NCI-H748 (cell line): ENCODE measurements at regions not wholly inside any gene's neighbourhood (a gene's known extent, or its start where the extent isn't known, plus 50 kb on each side); places are given as distances from the start of the nearest gene placed in this dataset.
A peak's percentile ranks its signal among the peaks of the same experiment; 100 is the strongest.

Experiments
- DNase-seq: peaks from one replicate; lab custom pipeline; 2025; ENCODE audit not compliant: unreplicated experiment; lab: John Stamatoyannopoulos, UW

DNA sequence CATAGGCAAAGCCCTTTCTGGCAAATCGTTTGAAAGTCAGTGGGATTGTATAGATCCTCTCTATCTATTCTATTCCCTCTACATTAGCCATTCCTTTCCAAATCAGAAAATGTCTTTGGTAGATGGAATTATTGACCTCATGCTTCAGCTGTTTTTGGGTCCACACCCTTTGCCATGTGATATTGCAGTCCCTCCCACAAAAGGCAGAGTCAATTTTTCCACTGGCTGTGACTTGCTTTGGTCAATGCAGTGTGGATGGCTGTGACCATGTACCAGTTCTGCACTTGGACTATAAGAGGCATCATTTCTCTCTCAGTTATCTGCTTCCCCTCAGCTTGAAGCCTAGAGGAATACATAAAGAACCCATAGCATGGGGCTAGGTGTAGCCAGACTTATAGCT, 332.9 kb downstream of the PTEN start:
- DNase-seq: peak; percentile 15

DNA sequence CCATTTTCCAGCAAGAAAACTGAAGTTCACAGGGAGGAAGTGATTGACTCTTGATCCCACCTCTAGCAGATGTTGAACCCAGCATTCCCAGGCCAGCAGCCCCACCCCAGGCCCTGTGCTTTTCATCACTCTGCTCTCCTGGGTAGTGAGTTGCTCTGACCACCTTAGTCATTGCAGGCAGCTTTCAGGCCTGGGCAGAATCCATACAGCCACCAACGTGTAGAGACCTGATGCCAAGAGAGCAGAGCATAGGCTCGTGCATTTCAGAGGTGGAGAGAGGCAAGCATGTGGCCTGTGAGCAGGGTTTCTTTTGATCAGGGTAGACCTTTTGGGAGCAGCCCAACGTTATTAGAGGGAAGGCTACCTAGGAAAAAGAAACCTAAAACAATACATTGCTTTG, 334.6 kb downstream of the PTEN start:
- no peak for DNase-seq

DNA sequence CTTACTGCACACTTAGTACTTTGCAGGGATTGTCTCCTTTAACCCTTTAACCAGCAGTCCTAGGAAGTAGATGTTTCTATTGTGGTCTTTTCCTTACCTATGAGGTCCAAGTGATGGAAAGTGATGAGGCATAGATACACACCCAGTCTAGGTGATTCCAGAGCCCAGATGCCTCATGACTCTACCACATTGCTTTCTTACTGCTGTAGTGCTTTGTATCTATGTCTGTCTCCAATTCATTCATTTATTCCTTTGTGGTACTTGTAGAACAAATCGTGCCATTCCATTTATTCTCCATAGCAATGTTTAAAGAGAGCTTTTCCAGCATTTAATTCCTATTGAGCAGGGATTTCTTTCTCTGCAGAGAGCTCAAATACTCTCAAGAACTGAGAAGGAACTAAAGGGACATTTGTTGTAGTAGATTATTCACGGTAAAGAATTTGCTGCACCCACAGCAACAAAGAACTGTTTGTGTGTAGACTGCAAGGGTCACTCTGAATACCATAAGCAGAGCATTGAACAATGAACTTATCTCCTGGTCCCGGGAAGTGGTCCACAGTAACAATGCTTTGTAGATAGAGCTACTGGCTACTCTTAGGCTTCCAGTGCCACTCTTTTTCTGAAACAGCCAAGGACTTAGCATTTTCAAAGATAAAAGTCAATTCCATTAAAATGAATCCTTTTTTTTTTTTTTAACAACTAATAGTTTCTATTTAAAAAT, 337.0 kb downstream of the PTEN start:
- DNase-seq: no peak

DNA sequence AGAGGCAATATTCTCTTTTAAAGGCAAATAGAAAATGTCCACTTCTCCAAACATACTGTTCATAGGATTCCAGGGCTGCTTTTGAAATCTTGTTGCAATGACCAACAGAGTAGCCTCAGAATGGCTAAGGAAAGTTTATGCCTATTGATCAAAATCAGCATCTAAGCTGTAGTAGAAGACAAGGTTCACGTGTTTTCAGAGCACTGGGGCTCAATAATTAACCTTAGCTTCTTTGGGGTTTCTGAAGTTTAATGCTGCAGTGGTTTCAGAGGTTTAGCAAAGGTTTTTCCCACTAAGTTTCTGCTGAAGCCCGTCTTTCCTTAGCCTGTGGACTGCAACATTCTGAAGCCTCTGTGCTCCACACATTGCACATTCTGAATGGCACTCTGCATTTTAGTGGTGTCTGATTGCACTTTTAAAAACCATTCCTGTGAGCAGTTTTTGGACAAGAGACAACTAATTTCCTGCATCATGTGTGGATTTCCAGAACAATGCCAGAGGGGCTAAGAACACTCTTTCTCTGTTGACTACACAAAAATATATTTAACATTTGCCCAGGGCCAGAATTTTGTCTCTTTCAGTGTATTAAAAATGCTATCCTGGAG, 342.5 kb downstream of the PTEN start:
- DNase-seq: no peak

DNA sequence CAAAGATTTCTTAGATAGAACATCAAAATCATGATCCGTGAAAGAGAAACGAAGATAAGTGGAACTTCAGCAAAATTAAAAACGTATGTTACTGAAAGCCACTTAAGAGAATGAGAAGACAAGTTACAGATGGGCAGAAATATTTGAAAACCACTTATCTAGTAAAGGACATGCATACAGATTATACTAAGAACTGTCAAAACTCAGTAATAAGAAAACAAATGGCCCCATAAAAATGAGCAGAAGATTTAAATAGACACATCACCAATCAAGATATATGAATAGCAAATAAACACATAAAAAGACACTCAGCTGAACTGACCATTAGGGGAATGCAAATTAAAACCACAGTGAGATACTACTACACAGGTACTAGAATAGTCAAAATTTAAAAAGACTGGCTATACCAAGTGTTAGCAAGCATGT, 343.7 kb downstream of the PTEN start:
- DNase-seq: no peak

DNA sequence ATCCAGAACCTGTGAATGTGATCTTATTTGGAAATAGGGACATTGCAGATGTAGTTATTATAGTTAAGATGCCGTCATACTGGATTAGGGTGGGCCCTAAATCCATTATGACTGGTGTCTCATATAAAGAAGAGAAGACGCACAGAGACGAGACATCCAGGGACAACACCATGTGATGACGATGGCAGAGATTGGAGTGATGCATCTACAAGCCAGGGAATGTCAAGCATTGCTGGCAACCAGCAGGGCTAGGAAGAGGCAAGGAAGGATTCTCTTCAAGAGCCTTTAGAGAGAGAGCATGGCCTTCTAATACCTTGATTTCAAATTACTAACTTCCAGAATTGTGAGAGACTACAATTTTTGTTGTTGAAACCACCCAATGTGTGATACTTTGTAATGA, 345.8 kb downstream of the PTEN start:
- no peak for DNase-seq

DNA sequence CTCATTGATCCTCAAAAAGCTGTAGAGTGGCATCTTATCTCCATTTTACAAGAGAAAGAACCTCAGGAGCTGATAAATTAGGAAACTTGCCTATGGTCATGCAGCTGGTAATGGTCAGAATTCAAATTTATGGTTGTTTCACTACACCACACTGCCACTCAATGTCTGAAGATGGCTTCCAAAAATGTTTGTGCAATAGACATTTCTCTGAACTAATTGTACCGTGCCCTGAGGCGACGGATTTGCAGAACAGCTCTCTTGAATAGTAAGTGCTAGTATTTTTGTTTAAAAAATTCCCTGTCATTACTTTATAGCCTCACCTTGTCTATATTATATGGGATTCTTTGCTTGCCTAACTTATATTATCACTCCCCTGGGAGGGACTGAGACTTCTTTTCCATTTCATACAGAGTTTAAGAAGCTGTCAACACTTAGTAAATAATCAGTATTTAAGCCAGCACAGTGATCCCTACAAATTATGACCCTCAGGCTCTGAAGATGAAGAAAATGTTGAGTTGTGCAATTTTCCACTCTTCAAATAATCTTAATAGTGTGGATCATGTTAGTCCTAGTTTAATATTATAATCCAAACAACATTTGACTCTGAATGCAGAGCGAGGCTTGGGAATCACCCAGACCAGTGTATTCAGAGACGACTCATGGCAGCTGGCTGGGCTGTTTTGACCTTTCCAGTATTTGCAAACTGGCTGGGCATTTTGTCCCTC, 346.6 kb downstream of the PTEN start:
- DNase-seq: no peak

DNA sequence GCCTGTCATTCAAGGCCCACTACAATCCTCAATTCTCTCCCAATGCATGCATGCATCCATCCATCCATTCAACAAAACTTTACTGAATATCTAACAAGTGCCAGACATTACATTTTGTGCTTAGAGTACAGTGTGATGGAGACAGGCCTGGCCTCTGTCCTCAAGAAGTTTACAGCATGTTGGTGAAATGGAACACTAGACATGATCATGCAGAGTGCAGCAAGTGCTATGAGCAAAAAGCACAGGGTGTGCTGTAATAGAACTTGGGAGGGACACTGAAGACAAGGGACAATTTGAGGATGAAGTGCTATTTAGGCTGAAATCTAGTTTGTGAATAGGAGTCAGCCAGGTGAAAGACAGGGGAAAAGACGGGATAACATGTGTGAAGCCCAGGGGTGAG, 347.8 kb downstream of the PTEN start:
- DNase-seq: no peak

DNA sequence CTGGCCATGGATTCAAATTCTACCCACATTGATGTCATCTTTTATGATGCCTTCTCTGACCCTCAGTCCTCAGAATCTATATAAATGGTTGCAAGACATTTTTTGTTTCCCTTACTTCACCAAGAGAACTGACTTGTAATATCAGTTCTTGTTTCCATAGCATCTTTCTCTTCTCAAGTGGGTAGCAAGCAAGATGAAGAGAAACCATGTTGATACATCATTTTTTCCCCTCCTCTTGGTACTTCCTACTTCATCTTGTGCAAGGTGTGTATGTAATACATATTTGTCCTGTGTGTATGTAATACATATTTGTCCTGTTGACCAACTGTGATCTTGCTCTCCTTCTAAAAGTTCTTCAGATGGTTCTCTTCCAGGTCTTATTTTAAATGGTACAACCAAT, 348.6 kb downstream of the PTEN start:
- no peak for DNase-seq

DNA sequence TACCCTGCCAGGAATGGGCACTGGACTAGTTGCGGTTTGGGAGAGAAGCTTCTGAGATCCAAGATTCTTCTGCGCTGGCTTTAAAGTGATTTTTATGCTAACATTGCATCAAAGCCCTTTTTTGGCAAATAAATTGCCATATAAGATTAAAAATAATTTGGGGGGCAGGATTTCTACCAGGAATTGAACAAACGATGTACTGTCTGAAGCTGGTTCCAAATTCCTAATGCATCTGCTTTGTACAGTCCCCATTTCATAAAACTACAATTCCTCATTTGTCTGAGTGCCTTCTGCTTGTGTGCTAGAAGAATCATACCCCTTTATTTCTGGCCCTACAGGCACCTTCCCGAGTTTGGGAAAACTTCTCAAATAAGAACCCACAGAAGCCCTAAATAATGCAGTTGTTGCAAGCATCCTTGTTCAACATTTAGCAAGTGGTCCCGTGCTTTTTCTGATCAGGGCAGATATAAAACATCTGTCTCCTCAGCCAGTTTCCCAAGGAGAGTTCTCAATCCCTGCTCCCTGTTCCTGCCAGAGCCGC, 349.7 kb downstream of the PTEN start:
- no peak for DNase-seq

DNA sequence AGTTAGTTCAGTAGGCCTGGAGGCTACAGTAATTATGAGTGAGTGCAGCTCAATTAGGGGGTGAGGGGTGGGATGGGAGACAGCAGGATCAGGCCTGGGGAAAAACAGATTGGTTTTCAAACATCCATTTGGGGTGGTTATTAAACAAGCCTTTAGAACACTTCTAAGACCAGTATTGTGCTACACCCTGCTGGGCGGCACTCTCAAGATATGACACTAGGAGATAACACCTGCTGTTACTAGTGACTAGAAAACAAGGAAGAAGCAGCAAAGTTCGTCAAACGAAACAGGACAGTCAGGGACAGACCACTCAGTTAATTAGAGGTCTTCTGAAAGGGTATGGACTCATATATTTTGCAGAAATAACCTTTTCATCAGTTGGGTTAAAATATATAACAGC, 353.6 kb downstream of the PTEN start:
- DNase-seq: no peak

DNA sequence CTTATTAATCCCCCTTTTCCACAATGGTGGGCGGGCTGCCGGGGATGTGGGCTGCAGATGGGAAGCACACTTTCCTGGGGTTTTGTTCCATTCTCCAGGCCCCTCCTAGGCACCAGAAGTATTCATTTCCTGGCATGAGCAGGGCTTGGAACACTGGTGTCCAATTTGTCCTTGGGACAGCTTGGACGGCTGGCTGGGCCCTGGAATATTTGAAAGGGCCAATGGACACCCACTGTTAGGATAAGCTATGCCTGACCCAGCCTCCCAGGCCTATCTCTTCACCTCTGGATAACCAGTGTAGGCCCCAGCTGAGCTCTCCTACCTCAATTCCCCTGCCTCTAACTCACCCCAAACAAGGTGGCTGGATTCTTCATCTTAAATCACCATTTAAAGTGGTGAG, 354.9 kb downstream of the PTEN start:
- DNase-seq: no peak

DNA sequence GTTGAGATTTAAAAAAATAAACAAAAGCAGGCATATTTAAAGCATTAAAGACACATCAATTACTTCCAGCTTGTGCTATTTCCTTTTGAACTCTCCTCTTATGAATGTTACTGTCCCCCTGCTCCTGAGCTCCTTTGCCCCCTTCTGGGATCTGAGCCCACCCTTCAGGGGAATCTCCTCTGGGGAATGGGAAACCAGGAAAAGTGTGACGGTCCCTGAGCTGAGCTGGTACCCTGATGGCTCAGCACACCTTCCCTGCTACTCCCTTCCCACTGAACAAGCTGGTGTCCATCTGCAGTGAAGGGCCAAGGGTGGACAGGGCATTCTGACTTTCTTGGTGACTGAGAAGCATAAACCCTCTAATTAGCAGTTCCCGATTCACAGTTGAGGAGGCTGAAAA, 356.3 kb downstream of the PTEN start:
- DNase-seq: no peak

DNA sequence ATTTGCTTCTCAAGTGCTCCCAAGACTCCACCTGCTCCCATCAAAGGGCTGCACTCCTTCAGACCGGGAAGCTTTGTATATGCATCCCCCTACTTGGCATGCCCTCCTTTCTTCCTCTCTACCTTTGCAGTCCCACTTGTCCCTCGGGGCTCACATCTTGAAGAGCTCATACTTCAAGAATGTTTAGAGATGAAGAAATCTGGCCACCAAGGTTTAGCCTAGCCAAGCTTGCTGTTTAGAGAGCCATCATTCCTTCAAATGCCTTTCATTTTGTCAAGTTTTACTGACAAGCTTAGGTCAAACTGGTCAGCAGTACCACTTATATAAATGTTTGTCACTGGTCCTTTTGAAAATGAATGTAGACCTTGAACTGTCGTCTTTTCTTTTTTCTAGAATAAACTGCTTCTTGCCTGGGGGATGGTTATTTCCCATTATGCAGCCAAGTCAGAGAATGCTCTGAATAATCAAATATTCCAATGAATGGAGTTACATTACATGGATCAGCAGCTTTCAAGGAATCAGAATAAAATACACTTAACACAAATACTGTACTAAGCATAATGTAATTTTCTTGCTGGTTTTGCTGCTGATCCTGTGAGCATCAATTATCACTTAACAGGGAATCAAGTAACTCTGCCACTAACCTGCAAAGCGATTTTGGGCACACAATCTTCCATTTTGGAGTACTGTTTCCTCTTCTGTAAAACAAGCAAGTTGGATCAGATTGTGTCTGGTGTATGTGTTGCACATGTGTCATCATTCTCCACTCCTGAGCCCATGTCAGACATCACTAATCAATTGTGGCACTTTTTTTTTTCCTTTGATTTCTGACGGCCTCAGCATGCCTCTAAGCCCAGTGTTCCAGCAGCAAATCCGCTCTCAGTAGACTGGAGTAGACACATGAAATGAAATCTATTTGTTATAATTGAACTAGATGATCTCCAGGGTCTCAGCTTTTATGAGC, 357.9 kb downstream of the PTEN start:
- DNase-seq: no peak

DNA sequence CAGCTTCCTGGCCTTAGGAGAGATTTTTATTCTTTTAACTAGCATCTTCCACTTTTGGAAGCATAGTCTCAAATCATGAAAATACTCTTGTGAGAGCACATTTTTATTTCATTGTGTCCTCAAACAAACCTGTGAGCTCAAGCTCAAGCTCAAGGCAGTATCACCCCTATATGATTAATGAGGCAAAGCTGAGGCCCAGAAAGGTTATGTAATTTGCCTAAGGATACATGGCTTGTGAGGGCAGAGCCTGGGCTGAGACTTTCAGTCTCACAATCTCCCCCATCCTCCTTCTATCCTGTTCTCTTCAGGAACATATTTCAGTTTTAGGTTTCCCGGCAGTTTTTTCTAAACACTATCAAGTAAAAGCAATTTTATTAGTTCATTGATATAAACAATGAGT, 359.5 kb downstream of the PTEN start:
- no peak for DNase-seq
